GM23248 (cell line): ENCODE measurements at regions not wholly inside any gene's neighbourhood (a gene's known extent, or its start where the extent isn't known, plus 50 kb on each side); places are given as distances from the start of the nearest gene placed in this dataset.

Source experiments
- EZH2 ChIP-seq: fragments of 200-600 bp; sonication (generic); IDR thresholded peaks from 2 replicates; pipeline ENCODE4 v1.6.1; 2018; ENCODE audit warnings: antibody characterized with exemption, mild to moderate bottlenecking; ENCODE audit not compliant: insufficient read depth, poor library complexity, severe bottlenecking
- EZH2phosphoT487 ChIP-seq: fragments of 200-600 bp; sonication (generic); IDR thresholded peaks from 2 replicates; pipeline ENCODE4 v1.6.1; 2018; ENCODE audit warnings: antibody characterized with exemption, moderate library complexity, mild to moderate bottlenecking, low read depth; ENCODE audit not compliant: insufficient read depth

DNA sequence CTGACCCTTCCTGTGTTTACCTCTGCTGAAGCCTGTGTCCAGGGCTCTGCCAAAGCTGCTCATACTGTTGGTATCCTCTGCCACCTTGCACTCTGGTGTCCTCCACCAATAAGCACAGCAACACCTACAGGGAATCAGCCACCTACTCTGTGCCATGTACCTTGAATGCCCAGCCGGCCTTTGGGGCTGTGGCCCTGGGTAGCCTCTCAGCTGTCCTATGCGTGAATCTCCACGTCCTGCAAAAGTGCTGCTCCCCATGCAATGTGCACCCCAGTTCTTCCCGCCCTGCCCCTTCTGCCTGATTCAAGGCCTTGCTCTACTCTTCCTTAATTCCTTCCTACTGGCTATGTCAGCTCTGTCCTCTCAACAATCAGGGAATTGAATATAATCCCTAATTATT, 506.5 kb downstream of the ARHGEF28 start:
- TF ChIP-seq EZH2, result no peak
- no peak for TF ChIP-seq EZH2phosphoT487
